NCI-H748 treated with DMSO at 0.1 percent for 48 hours (cell line): ENCODE measurements at regions not wholly inside any gene's neighbourhood (a gene's known extent, or its start where the extent isn't known, plus 50 kb on each side); places are given as distances from the start of the nearest gene placed in this dataset.

Experiments
- DNase-seq: peaks from one replicate; lab custom pipeline; 2025; lab: John Stamatoyannopoulos, UW

DNA sequence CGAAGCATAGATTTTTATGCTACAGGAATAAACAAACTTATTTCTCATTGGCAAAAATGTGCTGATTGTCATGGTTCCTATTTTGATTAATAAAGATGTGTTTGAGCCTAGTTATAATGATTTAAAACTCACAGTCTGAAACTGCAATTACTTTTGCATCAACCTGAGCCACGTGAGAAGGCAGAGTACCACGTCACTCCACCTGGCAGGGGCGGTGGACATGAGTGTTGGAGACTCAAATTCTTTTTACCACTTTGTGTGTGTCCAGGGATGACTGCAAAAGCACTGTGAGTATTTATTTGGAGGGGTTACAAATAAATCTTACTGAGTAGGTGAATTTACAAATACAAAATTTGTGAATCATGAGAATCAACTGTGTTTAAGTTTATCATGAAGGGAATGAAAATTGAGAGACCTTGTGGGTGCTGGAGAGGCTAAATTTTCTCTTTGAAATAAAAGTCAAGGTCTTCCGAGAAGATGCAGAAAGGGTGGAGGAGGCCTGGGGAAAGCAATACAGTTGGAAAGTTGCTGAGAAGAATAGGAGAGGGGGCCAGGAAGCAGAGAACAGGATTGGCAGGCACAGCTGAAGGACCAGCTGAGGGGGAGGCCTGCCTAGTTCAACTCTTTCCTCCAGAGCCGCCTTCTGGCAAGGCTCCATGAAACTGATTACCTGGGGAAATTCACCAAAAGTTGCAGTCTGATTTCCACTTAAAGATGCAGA, 316.4 kb downstream of the MYCN start:
- no peak for DNase-seq

DNA sequence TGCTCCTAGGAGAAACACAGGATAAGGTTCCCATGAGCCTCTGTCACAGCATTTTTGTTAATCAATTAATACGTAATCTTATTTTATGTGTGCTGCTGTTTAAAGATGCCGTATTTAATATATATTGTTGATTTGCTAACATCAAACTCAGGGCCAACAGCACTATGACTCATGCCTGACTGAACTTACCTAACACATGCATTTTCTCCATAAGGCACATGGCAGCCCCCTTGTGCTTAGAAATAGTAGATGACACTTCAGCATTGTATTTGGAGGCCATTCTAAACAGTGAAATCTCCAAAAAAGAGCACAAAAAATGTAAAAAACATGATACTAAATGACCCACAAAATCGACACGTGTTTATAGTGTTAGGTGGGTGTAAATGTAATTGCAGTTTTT, 314.8 kb downstream of the MYCN start:
- no peak for DNase-seq

DNA sequence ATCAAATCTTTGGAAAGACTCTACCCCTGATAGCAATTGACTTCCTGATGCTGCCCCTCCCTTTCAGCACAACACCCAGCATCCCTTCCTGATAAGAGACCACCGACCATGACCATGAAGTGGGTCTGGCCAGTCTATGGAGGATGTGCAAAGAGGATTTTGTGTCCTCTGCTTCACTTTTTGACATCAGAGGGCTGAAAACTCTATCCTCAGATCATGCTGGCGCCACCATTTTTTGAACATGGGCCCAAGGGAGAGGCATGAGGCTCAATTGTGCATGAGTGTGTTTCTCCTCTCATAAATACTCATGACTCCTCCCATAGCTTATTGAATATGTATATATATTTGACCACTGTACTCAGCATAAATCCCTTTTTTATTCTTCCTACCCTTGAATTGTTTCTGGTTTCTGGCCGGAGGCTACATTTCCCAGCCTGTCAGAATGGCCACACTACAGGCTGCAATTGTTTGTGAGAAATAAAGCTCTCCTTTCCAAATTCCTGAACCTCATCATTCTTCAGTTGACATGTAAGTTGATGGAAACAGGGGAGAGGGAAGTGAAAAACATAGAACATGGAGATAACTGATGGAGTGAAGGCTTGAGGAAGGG, 314.1 kb downstream of the MYCN start:
- DNase-seq: no peak

GRCh38 chr2:16253291-16253690, 312.9 kb downstream of the MYCN start:
- DNase-seq: no peak

DNA sequence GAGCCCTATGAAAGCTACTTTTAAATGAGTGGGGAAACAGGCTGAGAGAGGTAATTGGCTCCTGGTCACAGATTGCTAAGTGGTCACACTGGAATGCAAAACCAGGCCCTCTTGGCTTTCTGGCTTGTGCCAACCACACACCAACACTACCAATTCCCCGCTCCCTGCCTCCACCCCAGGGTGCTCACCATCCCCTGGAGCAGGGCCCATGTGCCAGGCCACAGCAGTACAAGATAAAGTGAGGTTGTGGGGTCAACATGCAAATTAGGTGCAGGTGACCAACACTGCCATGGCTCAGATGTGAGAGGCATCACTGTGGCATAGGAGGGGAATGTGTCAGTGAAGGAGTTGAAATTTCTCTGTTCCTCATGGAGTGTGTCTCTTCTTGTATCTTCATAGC, 312.5 kb downstream of the MYCN start:
- DNase-seq: no peak

GRCh38 chr2:16252251-16252650, 311.9 kb downstream of the MYCN start:
- no peak for DNase-seq

DNA sequence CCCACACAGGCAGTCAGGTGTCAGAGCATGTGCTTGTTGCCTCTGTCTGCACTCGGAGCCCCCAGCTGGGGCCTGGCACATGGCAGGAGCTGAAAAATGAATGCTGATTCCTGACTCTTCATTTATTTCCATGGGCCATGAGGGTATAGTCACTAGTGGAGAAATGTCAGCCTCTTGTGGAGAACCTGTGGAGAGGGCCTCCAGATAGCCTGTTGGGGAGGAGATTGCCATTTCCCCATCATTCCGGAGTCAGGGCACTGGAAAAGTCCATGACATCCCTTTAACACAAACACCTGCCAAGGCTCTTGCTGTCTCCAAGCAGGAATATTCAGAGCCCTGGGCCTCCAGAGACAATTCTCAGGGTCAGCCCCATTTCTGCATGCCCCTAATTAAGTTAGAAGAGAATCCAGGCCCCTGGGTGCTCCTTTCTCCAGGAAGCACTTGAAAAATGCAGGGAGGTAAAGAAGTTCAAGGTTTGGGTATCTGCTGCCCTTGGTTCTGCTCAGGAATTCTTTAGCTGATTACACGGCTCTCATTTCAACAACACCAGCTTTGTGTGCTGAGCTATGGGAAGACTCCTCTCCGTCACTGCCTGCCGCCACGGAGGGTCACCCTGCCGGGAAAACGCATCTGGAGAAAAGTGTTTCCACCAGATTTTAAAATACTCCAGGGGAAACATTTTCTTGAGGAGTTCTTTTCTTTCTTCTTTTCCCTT, 311.3 kb downstream of the MYCN start:
- no peak for DNase-seq

DNA sequence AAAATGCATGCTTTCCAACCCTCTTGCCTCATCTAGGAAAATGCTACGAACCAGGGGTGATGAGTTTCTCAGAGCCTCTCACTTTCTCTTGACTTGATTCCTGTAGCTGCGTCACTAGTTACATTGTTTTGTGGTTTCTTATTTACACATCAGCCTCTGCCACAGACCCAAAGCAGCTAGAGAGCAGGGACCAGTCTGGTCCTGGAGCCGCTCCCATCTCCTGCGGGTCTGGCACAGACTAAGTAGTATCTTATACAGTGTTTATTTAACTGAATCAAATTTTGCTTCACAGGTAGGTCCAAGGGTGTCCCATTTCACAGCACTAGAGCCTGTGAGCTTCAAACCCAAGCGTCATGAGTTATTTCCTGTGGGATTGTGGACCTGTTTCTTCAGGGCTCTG, 310.5 kb downstream of the MYCN start:
- DNase-seq: no peak

DNA sequence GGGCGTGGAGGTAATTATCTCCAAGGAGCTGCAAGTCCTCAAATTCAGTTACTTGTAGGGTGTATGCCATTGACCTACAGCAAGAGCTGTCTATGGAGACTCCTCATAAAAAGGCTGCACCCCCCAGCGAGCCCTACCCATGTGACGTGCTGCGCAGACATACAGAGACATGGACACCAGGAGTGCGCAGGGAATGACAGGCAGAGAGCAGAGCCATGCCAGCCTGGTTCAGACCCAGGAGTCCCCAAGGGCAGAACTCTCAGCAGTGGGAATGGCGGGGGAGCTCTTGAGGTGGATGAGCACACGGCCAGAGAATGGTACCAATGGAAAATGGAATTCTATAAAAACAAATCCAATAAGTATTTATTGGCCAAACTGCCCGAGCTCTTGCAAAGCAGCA, 310.1 kb downstream of the MYCN start:
- no peak for DNase-seq

DNA sequence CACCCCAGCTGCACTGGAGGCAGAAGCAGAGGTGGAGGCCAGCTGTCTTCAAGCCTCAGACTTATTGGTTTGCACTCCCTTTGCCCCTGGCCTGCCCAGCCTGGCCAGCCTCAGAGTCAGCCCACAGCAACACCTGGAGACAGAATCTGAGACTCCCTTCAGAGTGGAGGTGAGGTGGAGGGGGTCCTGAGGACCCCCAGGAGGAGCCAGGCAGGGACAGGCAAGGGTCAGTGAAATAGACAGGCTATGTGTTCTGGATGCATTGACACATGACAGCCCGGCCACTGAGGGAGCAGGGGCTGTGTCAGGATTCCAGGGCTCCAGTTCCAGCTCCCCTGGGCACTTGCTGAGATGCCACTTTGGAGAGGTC, 309.7 kb downstream of the MYCN start:
- DNase-seq: no peak

DNA sequence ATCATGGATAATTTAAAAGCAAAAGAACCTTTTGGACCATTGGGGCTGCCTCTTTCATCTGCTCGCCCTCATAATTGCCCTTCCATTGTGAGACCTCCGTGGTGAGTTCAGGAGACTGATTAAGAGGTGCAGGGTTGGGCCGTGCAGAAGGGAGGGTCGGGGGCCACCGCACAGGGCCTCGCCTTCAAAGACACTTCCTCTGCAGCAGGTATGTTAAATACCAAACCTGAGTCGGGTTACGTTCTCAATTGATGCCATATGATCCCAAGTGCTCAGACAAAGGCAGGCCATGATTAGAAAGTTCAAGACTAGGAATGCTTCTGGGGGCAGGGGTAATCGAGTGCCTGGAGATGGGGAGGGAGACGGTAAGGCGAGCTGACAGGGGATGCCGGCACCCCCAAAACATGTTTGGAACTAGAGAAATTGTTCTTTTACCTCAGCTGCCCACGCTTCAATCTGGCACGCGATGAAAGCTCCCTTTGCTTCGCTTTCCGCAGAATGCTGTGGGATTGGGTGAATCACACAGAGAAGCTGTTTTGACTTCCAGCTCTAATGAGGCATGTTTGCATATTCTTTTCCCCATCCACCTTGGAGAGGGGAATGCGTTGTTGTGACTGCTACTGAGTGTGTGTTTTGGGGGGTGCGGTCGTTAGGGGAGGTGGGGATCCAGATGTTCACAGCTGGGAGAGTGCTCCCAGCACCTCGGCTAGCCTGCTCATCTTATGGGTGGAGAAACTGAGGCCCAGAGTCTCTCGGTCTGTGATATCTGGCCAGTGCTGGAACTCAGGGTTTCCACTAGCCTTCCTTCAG, 309.1 kb downstream of the MYCN start:
- no peak for DNase-seq

- DNase-seq: no peak
These were observed 308.3 kb downstream of the MYCN start for GRCh38 chr2:16248571-16249105.

DNA sequence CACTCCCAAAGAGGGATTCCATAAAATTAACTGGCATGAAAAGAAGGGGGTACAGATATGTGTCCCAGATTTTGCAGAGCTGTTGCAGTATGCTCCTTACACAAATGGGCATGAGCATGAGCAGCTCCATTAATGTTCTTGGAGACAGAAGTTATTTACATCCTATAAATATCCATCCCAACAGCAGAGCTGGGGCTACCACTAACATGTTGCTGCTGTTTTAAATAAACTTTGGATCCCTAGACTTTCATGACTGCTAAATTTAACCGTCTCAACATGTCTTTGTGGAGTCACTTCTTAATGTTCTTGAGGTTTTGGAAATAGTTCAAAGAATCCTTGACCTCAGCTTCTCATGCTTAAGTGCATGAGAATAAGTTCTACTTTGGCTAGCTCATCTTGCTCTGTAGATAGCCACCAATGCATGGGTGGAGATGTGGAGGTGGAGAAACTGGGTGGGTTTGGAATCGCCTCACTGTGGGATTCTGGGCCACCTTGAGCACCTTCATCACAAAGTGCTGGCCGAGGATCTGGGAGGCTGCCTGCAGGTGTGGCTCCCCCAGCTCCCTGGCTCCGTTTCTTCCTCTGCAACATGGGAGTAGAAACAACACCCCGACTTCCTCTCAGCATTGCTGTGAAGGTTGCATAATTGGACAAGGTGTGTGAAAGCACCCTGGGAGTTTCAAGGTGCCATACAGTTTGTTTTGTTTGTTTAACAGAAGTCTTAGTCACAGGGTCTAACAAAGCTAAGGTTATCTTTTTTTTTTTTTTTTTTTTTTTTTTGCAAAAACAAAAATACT, 307.2 kb downstream of the MYCN start:
- DNase-seq: no peak

DNA sequence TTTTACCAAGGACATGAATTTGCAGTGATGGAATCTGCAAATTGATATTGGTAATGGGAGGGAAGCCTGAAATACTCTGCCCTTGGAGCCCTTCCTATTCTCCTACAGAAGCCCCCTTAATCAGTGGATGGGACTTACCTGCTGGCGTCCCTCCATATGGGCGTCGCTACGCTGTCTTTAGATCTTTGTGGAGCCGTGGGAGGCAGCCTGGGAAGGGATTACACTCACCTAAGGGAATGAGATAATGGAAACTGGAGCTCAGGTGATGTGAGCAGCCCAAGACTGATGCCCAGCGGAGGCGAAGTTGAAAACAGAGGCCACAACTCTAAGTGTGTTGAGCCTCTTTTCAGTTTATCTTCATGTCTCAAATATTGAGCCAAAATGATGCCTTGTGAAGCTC, 306.6 kb downstream of the MYCN start:
- DNase-seq: no peak

- DNase-seq: no peak
These were observed 306.0 kb downstream of the MYCN start for GRCh38 chr2:16246281-16246850.

GRCh38 chr2:16245481-16246054, 305.2 kb downstream of the MYCN start:
- no peak for DNase-seq

DNA sequence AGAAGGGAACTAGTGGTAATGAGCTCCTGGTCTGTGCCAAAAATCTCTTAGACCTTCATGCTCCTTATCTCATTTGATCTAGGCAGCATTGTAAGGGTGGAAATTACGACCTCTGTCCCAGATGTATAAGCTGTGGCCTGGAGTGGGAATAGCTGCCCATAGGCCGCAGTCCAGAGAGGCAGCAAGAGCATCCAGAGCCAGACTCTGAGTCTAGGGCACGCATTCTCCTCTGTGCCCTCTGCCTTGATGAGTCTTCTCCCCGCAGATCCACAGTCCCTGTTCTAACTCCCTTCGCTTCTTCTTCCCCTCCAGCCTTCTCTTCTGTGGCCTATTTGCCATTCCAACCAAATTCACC, 304.6 kb downstream of the MYCN start:
- no peak for DNase-seq

DNA sequence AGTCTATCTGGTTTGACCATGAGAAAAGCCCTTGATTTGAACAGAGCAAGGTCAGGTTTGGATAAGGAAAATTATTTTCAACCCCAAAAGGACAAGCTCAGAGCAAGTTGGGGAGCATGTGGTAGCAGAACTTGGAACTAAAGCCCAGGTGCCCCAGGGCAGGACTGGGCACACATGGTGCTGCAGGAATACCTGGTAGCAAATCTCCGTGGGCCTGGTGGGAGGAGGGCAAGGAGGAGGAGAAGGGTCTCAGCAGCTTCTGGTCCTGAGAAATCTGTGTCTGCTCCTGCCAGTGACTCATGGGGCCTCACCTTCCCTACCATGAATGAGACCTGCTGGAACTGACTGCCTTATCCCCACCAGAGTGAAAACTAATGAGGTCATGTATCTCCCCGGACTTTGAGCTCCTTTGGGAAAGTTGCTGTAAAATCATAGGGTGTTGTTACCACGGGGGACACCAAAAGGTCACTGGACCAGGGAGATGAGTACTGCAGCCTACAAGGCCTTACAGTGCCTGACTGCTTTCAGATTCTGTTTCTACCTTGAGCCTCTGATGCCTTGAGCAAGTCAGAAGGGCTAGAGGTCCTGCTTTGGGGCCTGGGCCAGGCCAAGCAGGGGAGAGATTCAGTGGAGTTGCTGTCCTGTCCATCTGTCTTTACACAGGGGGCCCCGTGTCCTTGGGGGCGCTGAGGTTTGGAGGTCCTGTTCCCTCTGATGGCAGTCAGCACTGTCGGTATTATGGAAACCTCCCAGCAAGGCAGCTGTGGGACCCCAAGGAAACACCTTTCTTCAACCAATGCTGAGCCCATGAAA, 304.0 kb downstream of the MYCN start:
- DNase-seq: no peak

- DNase-seq: no peak
These were observed 303.2 kb downstream of the MYCN start for GRCh38 chr2:16243411-16243996.

DNA sequence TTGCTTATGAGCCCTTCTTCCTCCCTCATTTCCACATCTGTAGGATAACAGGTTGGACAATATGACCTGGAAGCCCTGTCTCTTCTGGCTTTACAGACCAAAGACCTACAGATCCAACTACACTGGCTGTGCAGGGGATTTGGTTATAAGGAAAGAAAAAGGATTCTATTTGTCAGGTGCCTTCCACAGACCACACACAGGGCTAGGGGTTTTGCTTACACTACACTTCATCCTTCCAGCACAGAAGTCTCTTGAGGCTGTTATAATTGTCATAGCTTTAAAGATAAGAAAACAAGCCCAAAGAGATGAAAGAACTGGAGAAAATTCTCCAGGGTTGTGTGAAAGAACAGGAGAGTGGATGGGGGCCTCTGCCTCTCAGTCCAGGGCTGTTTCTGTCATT, 302.6 kb downstream of the MYCN start:
- no peak for DNase-seq
